GM12878 (cell line): ENCODE measurements at regions not wholly inside any gene's neighbourhood (a gene's known extent, or its start where the extent isn't known, plus 50 kb on each side); places are given as distances from the start of the nearest gene placed in this dataset.
A peak's percentile ranks its signal among the peaks of the same experiment; 100 is the strongest.

Experiments
- ATAC-seq: fragments of 200-7000 bp; cut with Tn5 transposase; 3 replicates; pipeline ENCODE4 v1.9.1; 2020; ENCODE audit warnings: mild to moderate bottlenecking, moderate library complexity
- BruUV-seq: library from RNA; stranded (reverse); fragments of 400-500 nt; replicated peaks from 2 replicates; lab custom pipeline; 2021; lab: Mats Ljungman, UMichigan
- CTCF ChIA-PET: fragments of 300-600 bp; sonication (Branson Sonifier 250); formaldehyde crosslinking; extraction: SDS; loops from one replicate; lab custom pipeline; 2021; ENCODE audit warnings: inconsistent platforms; lab: Yijun Ruan, JAX
- POLR2A ChIA-PET: fragments of 350-600 bp; formaldehyde crosslinking; extraction: SDS; loops from one replicate; lab custom pipeline; 2021; ENCODE audit warnings: inconsistent platforms; lab: Charles Lee
- RAD21 ChIA-PET: fragments of 300-600 bp; sonication (Branson Sonifier 250); formaldehyde crosslinking; loops from one replicate; lab custom pipeline; 2023; ENCODE audit warnings: antibody characterized with exemption; ENCODE audit not compliant: unreplicated experiment; lab: Charles Lee
- SMC1A ChIA-PET: fragments of 300-600 bp; sonication (Branson Sonifier 250); formaldehyde crosslinking; loops from one replicate; lab custom pipeline; 2023; ENCODE audit not compliant: unreplicated experiment, uncharacterized antibody; lab: Charles Lee
- DNase-seq: peaks from one replicate; pipeline ENCODE4 v3.0.0-alpha.2; 2011; ENCODE audit warnings: low read depth, low spot score
- FAIRE-seq: peaks from 3 replicates; lab custom pipeline; 2011; peaks lifted over from hg19 to GRCh38; lab: Jason Lieb, UNC
- H2AFZ ChIP-seq: 2 replicates; pipeline ENCODE4 v1.6.0; 2011; ENCODE audit warnings: low read depth, low read length, control low read depth; ENCODE audit not compliant: control insufficient read depth
- H3K27ac ChIP-seq: 2 replicates; pipeline ENCODE4 v1.5.1; 2011; ENCODE audit warnings: control low read depth; ENCODE audit not compliant: control insufficient read depth, insufficient read depth
- H3K27me3 ChIP-seq, 2 experiments: replicated peaks in 1 of 2; 2 replicates each; pipeline versions ENCODE4 v1.6.0 to v1.6.1; 2011; ENCODE audit warnings: low read length in 1 of 2; ENCODE audit not compliant: control insufficient read depth in 2 of 2, insufficient read depth in 2 of 2
- H3K36me3 ChIP-seq, 2 experiments: 2 replicates each; pipeline ENCODE4 v1.5.1; 2011; ENCODE audit warnings: low read length in 1 of 2; ENCODE audit not compliant: control insufficient read depth in 2 of 2, insufficient read depth in 2 of 2
- H3K4me1 ChIP-seq: 2 replicates; pipeline ENCODE4 v1.6.1; 2011; ENCODE audit warnings: mild to moderate bottlenecking, low read length, moderate library complexity, mixed read lengths; ENCODE audit not compliant: control insufficient read depth, insufficient read depth
- H3K4me2 ChIP-seq: 2 replicates; pipeline ENCODE4 v1.6.0; 2011; ENCODE audit warnings: control low read depth; ENCODE audit not compliant: control insufficient read depth, insufficient read depth
- H3K4me3 ChIP-seq: fragments of 200-600 bp; sonication (generic); 2 replicates; pipeline ENCODE4 v1.5.1; 2016
- H3K79me2 ChIP-seq: 2 replicates; pipeline ENCODE4 v1.6.0; 2011; ENCODE audit warnings: low read length; ENCODE audit not compliant: control insufficient read depth, insufficient read depth
- H3K9ac ChIP-seq: 2 replicates; pipeline ENCODE4 v1.8.0; 2011; ENCODE audit warnings: low read length, control low read depth, mixed read lengths; ENCODE audit not compliant: control insufficient read depth, insufficient read depth
- H3K9me3 ChIP-seq: replicated peaks from 3 replicates; pipeline ENCODE4 v1.5.1; 2011; ENCODE audit warnings: mild to moderate bottlenecking, low read length; ENCODE audit not compliant: control insufficient read depth, insufficient read depth
- H4K20me1 ChIP-seq: 2 replicates; pipeline ENCODE4 v1.6.0; 2011; ENCODE audit not compliant: control insufficient read depth, insufficient read depth
- CEBPB ChIP-seq, 2 experiments: fragments of 150-350 bp in 1 of 2; IDR thresholded peaks; 2 replicates each; pipeline ENCODE4 v1.6.1; 2012 to 2014; ENCODE audit warnings: low read depth in 2 of 2, low read length in 2 of 2, borderline replicate concordance in 1 of 2, inconsistent platforms in 1 of 2
- EED ChIP-seq: sonication (generic); IDR thresholded peaks from 2 replicates; pipeline ENCODE4 v1.6.1; 2016; ENCODE audit warnings: antibody characterized with exemption, low read depth
- FOXK2 ChIP-seq: fragments of 450-650 bp; IDR thresholded peaks from 2 replicates; pipeline ENCODE4 v1.6.1; 2017; ENCODE audit warnings: mild to moderate bottlenecking, moderate library complexity
- IKZF1 ChIP-seq: fragments of 450-650 bp; conservative IDR thresholded peaks from 2 replicates; pipeline ENCODE4 v1.6.1; 2017; ENCODE audit warnings: antibody characterized with exemption, mild to moderate bottlenecking
- IKZF2 ChIP-seq, 2 experiments: fragments of 450-650 bp; IDR thresholded peaks; 2 replicates each; pipeline ENCODE4 v1.6.1; 2017; ENCODE audit warnings: mild to moderate bottlenecking in 2 of 2, moderate library complexity in 2 of 2
- LARP7 ChIP-seq: fragments of 450-650 bp; IDR thresholded peaks from 2 replicates; pipeline ENCODE4 v1.6.1; 2017; ENCODE audit warnings: mild to moderate bottlenecking
- MTA2 ChIP-seq: fragments of 450-650 bp; IDR thresholded peaks from 2 replicates; pipeline ENCODE4 v1.6.1; 2016; ENCODE audit warnings: low read depth, mild to moderate bottlenecking, moderate library complexity
- PML ChIP-seq: IDR thresholded peaks from 2 replicates; pipeline ENCODE4 v1.6.1; 2012; ENCODE audit warnings: low read length, inconsistent platforms
- RUNX3 ChIP-seq: IDR thresholded peaks from 2 replicates; pipeline ENCODE4 v1.6.1; 2012; ENCODE audit warnings: low read length, inconsistent platforms
- WGBS: methylation state at CpG from one replicate; pipeline ENCODE4 v1.1.6; 2016; ENCODE audit warnings: low lambda C conversion rate; ENCODE audit not compliant: insufficient replicate concordance, insufficient coverage; ENCODE audit errors: missing lambda C conversion rate; 5-methylcytosine and 5-hydroxymethylcytosine counted together
- in situ Hi-C: fragments of 300-500 bp; cut with MboI; formaldehyde crosslinking; loops from 9 replicates; pipeline ENCODE4 v1.14.3; 2018; ENCODE audit warnings: mixed read lengths
- intact Hi-C: fragments of 100-400 bp; cut with micrococcal nuclease; formaldehyde crosslinking; loops from one replicate; pipeline ENCODE4 v1.14.2; 2022; ENCODE audit not compliant: unreplicated experiment
- TF ChIP-seq, protein P1 (sequence below): fragments of 450-650 bp; formaldehyde crosslinking; IDR thresholded peaks from 2 replicates; pipeline ENCODE4 v1.5.0; 2022; ENCODE audit warnings: mild to moderate bottlenecking, missing genetic modification characterization
- TF ChIP-seq, protein P2 (sequence below): fragments of 450-650 bp; formaldehyde crosslinking; IDR thresholded peaks from 2 replicates; pipeline ENCODE4 v1.4.0; 2020; ENCODE audit warnings: mild to moderate bottlenecking, moderate library complexity

DNA sequence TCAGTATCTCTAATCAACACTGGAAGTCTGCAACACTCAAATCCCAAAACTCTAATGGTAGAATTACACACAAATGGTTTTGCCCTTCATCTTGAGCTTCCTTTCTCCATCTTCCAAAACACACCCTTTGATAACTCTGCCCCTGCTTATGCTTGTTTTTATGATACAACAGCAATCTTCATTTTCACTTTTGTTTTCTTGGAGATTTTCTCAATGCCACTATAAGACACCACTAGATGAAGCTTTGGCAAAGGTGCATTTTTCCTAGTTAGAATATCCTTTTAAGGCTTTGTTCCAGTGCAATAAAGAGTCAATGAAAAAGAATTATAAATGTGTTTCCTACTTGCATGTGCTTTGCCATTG is 472.4 kb upstream of the NWD2 start (continued):
- TF ChIP-seq FOXK2 = no peak
- no peak for TF ChIP-seq LARP7
- TF ChIP-seq PML = no peak
- no peak for TF ChIP-seq MTA2

DNA sequence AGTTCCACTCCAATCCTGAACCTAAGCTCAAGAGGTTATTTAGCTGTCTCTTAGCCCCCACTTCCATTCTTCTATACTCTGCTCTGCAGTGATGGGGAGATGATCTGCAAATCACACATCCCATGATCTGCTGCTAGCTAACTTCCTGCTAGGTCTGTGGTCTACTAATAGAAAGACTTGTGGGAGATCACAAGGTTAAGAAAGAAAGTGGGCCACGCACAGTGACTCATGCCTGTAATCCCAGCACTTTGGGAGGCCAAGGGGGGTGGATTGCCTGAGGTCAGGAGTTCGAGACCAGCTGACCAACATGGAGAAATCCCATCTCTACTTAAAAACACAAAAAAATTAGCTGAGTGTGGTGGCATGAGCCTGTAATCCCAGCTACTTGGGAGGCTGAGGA is 471.1 kb upstream of the NWD2 start:
- intact Hi-C loops = no loop called here
- Histone ChIP-seq H3K36me3 (no peaks in the 10 kb centered on the region), H3K4me2 (no peak overlapping the region), H3K9ac (no peak overlapping the region), H3K4me1 (no peaks in the 10 kb centered on the region), H3K27me3 (no peaks in the 10 kb centered on the region), H3K27ac (no peak overlapping the region), H2AFZ (no peak overlapping the region), H3K79me2 (no peaks in the 10 kb centered on the region), H3K4me3 (no peak overlapping the region), H4K20me1 (no peaks in the 10 kb centered on the region), H3K9me3 (no peaks in the 10 kb centered on the region)
- DNase-seq (no peak), FAIRE-seq (no peak), ATAC-seq (peak; percentile 51)
- POLR2A ChIA-PET = no interaction called here
- RAD21 ChIA-PET = no interaction called here
- SMC1A ChIA-PET = interaction anchor here (0.6 to 2.1 kb wide), 4 partner anchors 19 to 350 kb away, joined by 3 to 4 read pairs (median 4); no protein-coding TSS in a partner anchor
- CTCF ChIA-PET = interaction anchor here (0.6 to 1.6 kb wide), 4 partner anchors 11 to 241 kb away, joined by 3 to 5 read pairs (median 3); no protein-coding TSS in a partner anchor
- TF ChIP-seq, protein P1, sequence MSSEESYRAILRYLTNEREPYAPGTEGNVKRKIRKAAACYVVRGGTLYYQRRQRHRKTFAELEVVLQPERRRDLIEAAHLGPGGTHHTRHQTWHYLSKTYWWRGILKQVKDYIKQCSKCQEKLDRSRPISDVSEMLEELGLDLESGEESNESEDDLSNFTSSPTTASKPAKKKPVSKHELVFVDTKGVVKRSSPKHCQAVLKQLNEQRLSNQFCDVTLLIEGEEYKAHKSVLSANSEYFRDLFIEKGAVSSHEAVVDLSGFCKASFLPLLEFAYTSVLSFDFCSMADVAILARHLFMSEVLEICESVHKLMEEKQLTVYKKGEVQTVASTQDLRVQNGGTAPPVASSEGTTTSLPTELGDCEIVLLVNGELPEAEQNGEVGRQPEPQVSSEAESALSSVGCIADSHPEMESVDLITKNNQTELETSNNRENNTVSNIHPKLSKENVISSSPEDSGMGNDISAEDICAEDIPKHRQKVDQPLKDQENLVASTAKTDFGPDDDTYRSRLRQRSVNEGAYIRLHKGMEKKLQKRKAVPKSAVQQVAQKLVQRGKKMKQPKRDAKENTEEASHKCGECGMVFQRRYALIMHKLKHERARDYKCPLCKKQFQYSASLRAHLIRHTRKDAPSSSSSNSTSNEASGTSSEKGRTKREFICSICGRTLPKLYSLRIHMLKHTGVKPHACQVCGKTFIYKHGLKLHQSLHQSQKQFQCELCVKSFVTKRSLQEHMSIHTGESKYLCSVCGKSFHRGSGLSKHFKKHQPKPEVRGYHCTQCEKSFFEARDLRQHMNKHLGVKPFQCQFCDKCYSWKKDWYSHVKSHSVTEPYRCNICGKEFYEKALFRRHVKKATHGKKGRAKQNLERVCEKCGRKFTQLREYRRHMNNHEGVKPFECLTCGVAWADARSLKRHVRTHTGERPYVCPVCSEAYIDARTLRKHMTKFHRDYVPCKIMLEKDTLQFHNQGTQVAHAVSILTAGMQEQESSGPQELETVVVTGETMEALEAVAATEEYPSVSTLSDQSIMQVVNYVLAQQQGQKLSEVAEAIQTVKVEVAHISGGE = no peak
- TF ChIP-seq IKZF2 (IDR thresholded peaks at IDR 0.05) (peak; percentile 48 to 51; a peak in 2 of 4 replicates), CEBPB (IDR thresholded peaks at IDR 0.05; ENCODE audit: borderline replicate concordance in 1 of 2, low read depth in 2 of 2, low read length in 2 of 2) (no peak), EED (0 out of 2 replicates have a peak, but pooled peaks have one; percentile 32), IKZF1 (peak; percentile 34), RUNX3 (peak; percentile 52; the same call in 1 of the 2 replicates)
- TF ChIP-seq, protein P2, sequence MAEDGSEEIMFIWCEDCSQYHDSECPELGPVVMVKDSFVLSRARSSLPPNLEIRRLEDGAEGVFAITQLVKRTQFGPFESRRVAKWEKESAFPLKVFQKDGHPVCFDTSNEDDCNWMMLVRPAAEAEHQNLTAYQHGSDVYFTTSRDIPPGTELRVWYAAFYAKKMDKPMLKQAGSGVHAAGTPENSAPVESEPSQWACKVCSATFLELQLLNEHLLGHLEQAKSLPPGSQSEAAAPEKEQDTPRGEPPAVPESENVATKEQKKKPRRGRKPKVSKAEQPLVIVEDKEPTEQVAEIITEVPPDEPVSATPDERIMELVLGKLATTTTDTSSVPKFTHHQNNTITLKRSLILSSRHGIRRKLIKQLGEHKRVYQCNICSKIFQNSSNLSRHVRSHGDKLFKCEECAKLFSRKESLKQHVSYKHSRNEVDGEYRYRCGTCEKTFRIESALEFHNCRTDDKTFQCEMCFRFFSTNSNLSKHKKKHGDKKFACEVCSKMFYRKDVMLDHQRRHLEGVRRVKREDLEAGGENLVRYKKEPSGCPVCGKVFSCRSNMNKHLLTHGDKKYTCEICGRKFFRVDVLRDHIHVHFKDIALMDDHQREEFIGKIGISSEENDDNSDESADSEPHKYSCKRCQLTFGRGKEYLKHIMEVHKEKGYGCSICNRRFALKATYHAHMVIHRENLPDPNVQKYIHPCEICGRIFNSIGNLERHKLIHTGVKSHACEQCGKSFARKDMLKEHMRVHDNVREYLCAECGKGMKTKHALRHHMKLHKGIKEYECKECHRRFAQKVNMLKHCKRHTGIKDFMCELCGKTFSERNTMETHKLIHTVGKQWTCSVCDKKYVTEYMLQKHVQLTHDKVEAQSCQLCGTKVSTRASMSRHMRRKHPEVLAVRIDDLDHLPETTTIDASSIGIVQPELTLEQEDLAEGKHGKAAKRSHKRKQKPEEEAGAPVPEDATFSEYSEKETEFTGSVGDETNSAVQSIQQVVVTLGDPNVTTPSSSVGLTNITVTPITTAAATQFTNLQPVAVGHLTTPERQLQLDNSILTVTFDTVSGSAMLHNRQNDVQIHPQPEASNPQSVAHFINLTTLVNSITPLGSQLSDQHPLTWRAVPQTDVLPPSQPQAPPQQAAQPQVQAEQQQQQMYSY (CRISPR knock-in tag) = no peak
- 0% methylated on average over 2 of the region's 2 CpGs for WGBS
- in situ Hi-C loops = no loop called here
- no TSS peak for BruUV-seq
